Gastroesophageal sphincter (tissue), 3 donors: ENCODE measurements at regions not wholly inside any gene's neighbourhood (a gene's known extent, or its start where the extent isn't known, plus 50 kb on each side); places are given as distances from the start of the nearest gene placed in this dataset.

ENCODE experiments used
- POLR2A ChIP-seq, 2 donors: fragments of 450-650 bp; IDR thresholded peaks; one replicate each; pipeline ENCODE4 v1.6.1; 2017; ENCODE audit warnings: antibody characterized with exemption in 2 of 2, mild to moderate bottlenecking in 2 of 2, moderate library complexity in 1 of 2
- TF ChIP-seq, protein P1 (sequence below), 4 experiments: fragments of 200-600 bp in 2 of 4; fragments of 450-650 bp in 2 of 4; sonication (generic) in 1 of 4; IDR thresholded peaks; one replicate each; pipeline ENCODE4 v1.5.1; 2017 to 2019; ENCODE audit warnings: antibody characterized with exemption in 4 of 4, mild to moderate bottlenecking in 2 of 4, moderate library complexity in 2 of 4

DNA sequence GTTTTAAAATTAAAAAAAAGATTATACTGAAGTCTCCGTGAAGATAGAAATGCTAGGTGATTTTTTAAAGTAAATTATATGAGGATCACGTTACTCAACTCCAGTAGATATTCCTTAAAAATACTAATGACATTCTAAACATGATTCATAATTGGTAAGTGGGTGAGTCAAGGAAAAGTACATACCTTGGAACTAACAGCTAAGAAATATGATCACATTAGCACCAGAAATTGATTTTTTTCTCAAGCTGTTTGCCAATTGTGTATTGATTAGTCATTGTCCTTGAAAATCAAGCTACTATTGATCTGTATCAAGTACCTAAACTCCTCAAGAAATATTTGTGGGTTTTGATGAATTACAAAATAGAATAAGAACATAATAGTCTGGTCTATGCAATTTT lies 362.6 kb upstream of the PPP1R2C start:
- TF ChIP-seq, protein P1, sequence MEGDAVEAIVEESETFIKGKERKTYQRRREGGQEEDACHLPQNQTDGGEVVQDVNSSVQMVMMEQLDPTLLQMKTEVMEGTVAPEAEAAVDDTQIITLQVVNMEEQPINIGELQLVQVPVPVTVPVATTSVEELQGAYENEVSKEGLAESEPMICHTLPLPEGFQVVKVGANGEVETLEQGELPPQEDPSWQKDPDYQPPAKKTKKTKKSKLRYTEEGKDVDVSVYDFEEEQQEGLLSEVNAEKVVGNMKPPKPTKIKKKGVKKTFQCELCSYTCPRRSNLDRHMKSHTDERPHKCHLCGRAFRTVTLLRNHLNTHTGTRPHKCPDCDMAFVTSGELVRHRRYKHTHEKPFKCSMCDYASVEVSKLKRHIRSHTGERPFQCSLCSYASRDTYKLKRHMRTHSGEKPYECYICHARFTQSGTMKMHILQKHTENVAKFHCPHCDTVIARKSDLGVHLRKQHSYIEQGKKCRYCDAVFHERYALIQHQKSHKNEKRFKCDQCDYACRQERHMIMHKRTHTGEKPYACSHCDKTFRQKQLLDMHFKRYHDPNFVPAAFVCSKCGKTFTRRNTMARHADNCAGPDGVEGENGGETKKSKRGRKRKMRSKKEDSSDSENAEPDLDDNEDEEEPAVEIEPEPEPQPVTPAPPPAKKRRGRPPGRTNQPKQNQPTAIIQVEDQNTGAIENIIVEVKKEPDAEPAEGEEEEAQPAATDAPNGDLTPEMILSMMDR (IDR thresholded peaks at IDR 0.05) = no peak
- TF ChIP-seq POLR2A (IDR thresholded peaks at IDR 0.05) = no peak
